Fibroblast of villous mesenchyme (primary cell): ENCODE measurements at regions not wholly inside any gene's neighbourhood (a gene's known extent, or its start where the extent isn't known, plus 50 kb on each side); places are given as distances from the start of the nearest gene placed in this dataset.

Experiments used
- DNase-seq: peaks from one replicate; pipeline ENCODE4 v3.0.0-alpha.2; 2010; ENCODE audit warnings: low read depth
- H3K4me3 ChIP-seq: 2 replicates; pipeline ENCODE4 v1.5.1; 2011; ENCODE audit warnings: low read depth, mild to moderate bottlenecking, low read length
- TF ChIP-seq, protein P1 (sequence below): IDR thresholded peaks from 2 replicates; pipeline ENCODE4 v1.5.1; 2012; ENCODE audit warnings: low read depth, mild to moderate bottlenecking, low read length; ENCODE audit not compliant: insufficient read depth

DNA sequence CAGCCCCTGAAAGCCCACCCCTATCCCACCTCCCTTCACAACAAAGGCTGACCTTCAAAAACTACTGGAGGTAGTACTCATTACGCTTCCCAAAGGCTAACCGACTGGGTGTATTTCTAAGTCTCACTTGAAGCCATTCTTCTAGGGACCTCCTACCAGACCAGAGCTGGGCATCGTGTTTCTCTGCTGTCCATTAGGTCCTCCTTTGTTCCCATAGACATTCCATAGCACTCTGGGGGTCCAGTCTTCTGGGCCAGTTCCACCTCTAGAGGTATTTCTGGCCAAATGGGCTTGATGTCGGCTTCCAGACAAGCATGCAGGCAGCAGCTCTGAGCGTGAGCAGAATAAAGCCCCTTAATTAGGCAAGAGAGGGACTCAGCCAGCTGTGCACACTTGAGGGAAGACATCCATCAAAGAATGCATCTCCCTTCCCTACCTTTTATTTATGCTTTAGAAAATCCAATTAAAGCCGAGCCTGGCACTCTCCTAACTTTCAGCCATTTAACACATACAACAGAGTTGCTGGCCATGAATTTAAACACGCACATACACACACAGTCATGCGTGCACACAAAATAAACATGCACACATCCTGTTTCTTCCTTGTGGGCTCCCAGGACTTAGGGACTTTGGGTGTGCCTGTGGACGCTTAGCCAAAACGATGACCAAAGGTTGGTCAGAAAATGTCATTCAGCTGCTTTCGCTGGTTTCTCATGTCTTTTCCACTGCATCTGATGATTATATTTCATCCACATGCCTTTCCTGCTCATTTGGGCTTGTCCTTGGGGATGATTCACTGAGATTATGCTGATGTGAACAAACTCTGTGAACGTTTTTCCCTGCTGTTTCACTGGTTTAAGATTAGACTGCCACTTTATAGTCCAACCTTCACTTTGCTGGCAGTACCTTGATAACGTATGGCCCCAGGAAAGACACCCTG, 362.0 kb upstream of the NFE2L3 start:
- TF ChIP-seq, protein P1, sequence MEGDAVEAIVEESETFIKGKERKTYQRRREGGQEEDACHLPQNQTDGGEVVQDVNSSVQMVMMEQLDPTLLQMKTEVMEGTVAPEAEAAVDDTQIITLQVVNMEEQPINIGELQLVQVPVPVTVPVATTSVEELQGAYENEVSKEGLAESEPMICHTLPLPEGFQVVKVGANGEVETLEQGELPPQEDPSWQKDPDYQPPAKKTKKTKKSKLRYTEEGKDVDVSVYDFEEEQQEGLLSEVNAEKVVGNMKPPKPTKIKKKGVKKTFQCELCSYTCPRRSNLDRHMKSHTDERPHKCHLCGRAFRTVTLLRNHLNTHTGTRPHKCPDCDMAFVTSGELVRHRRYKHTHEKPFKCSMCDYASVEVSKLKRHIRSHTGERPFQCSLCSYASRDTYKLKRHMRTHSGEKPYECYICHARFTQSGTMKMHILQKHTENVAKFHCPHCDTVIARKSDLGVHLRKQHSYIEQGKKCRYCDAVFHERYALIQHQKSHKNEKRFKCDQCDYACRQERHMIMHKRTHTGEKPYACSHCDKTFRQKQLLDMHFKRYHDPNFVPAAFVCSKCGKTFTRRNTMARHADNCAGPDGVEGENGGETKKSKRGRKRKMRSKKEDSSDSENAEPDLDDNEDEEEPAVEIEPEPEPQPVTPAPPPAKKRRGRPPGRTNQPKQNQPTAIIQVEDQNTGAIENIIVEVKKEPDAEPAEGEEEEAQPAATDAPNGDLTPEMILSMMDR: no peak
- no peak for DNase-seq
- H3K4me3 ChIP-seq: no peak overlapping the region

DNA sequence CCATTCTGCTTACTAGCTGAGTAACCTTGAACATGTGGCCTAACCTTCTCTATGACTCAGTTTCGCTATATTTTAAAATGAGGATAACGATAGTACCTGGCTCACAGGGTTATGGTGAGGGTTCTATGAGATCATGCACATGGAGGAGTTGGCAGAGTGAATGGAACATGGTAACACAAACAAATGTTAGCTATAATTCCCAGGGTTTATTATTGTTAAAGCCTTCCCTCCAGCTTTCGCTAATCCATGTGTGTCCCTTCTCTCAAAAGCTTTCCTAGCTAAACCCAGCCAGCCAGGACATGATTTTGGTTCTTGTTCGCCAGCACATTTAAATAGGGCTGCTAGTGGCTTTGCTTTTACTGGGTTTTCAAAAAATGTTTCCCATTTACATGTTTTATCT, 361.0 kb upstream of the NFE2L3 start:
- TF ChIP-seq, protein P1: no peak
- no peak for DNase-seq
- H3K4me3 ChIP-seq: no peak overlapping the region

DNA sequence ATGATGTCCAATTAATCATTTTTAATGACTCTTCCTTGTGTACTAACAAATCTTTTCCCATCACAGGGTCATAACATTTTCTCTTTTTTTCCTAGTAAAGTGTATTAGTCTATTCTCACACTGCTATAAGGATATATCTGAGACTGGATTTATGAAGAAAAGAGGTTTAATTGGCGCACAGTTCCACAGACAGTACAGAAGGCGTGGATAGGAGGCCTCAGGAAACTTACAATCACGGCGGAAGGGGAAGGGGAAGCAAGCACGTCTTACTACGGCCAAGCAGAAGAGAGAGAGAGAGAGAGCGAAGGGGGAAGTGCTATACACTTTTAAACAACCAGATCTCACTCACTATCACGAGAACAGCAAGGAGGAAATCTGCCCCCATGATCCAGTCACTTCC, 359.4 kb upstream of the NFE2L3 start:
- DNase-seq: no peak
- H3K4me3 ChIP-seq: no peak overlapping the region
- TF ChIP-seq, protein P1: no peak

DNA sequence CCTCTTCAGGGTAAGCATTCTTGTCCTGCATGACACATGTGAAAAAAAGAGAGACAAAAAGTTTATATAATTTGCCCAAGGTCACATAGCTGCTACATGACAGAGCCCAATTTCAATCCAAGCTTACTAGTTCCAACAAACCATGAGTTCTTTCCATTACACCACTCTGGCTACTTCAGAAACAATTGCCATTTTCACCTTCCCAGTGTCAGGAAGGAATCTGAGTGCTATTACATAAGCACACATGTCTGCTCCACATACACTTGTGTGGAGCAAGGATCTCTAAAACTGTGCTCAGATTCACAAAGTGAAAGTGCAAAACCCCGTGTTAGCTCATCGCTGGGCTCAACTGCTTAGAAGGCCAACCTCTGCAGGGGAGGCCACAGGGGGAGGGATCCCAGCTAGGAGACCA, 356.2 kb upstream of the NFE2L3 start:
- peak; percentile 58 for DNase-seq
- TF ChIP-seq, protein P1: no peak
- H3K4me3 ChIP-seq: no peak overlapping the region

DNA sequence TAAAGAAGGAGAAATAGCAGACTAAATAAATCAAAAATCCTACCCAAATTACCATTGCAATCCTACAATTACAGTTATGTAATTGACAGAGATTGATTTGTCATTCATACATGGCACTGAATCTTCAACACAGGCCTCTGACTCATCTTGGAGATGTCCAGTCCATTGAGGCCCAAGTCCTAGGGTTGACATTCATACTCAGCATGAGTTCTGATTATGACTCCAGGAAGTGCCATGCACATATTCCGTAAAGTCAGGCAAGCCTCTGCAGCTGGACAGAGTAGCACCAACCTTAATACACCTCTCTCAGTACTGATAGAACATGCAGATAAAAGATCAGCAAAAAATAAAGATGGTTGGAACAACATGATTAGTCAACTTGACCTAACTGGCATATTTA, 353.7 kb upstream of the NFE2L3 start:
- no peak for DNase-seq
- TF ChIP-seq, protein P1: no peak
- H3K4me3 ChIP-seq: no peak overlapping the region

DNA sequence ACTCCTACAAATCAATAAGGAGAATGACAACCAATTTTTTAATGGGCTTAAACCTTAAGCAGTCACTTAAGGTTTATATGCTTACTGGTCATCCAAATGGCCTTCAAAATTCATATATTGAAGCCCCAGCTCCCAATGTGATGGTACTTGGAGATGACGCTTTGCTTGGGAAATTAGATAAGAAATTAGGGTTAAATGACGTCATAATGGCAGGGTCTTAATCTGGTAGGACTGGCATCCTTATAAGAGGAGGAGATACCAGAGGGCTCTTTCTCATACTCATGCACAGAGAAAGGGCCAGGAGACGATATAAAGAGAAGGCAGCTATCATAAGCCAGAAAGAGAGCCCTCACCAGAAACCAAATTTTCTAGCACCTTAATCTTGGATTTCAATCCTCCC, 350.8 kb upstream of the NFE2L3 start:
- no peak overlapping the region for H3K4me3 ChIP-seq
- no peak for DNase-seq
- TF ChIP-seq, protein P1: no peak

DNA sequence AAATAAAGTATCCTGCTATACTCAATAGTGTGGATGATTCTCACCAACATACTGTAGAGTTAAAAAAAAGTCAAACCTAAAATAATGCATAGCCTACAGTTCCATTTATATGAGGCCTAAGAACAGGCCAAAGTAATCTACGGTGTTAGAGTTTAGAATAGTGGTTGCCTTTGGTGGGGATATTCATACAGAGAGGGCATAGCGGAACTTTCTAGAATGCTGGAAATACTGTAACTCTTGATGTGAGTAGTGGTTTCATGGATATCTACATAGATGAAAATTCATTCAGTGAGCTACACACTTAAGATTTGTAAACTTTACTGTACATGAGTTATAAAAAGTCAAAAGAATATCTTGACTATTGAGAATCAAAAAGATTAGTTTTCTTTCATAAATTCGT, 349.9 kb upstream of the NFE2L3 start:
- no peak for DNase-seq
- TF ChIP-seq, protein P1: no peak

More for the DNA sequence above, 349.9 kb upstream of the NFE2L3 start:
- no peak overlapping the region for H3K4me3 ChIP-seq
